VCaP (cell line): ENCODE measurements at regions not wholly inside any gene's neighbourhood (a gene's known extent, or its start where the extent isn't known, plus 50 kb on each side); places are given as distances from the start of the nearest gene placed in this dataset.

ENCODE experiments used
- H3K27ac ChIP-seq: fragments of 450-650 bp; 2 replicates; pipeline ENCODE4 v1.5.1; 2017
- CTCF ChIP-seq: fragments of 450-650 bp; conservative IDR thresholded peaks from 2 replicates; pipeline ENCODE4 v1.5.1; 2017; ENCODE audit warnings: mild to moderate bottlenecking, moderate library complexity

GRCh38 chr9:129276486-129277230 lies 98.6 kb upstream of the IER5L start:
- no peak overlapping the region for H3K27ac ChIP-seq
- TF ChIP-seq CTCF, result no peak

- no peak for TF ChIP-seq CTCF
- H3K27ac ChIP-seq, result no peak overlapping the region
Measured at GRCh38 chr9:129275626-129276247, 97.7 kb upstream of the IER5L start.

- TF ChIP-seq CTCF, result no peak
Measured at GRCh38 chr9:129273941-129274684, 96.1 kb upstream of the IER5L start.

GRCh38 chr9:129273136-129273895 lies 95.3 kb upstream of the IER5L start:
- TF ChIP-seq CTCF, result no peak
- H3K27ac ChIP-seq, result no peak overlapping the region

More at GRCh38 chr9:129273941-129274684, 96.1 kb upstream of the IER5L start:
- no peak overlapping the region for H3K27ac ChIP-seq

GRCh38 chr9:129272348-129273025 lies 94.4 kb upstream of the IER5L start:
- H3K27ac ChIP-seq, result no peak overlapping the region
- no peak for TF ChIP-seq CTCF

GRCh38 chr9:129270903-129271431 lies 92.9 kb upstream of the IER5L start:
- no peak overlapping the region for H3K27ac ChIP-seq

More at GRCh38 chr9:129270903-129271431, 92.9 kb upstream of the IER5L start:
- no peak for TF ChIP-seq CTCF
